Stimulated activated CD8-positive, alpha-beta memory T cell treated with anti-CD3 and anti-CD28 coated beads, Interleukin-2, amount 100 ng/mL, for 1 hour (primary cell): ENCODE measurements at regions not wholly inside any gene's neighbourhood (a gene's known extent, or its start where the extent isn't known, plus 50 kb on each side); places are given as distances from the start of the nearest gene placed in this dataset.

ENCODE experiments used
- DNase-seq, 2 donors: peaks; one replicate each; pipeline ENCODE4 v3.0.0-alpha.2; 2020; ENCODE audit warnings: low read depth in 2 of 2

- DNase-seq = no peak
These were observed 96.3 kb upstream of the CSF3R start for GRCh38 chr1:36579039-36579438.

- DNase-seq = no peak
These were observed 93.9 kb upstream of the CSF3R start for GRCh38 chr1:36576551-36577110.

DNA sequence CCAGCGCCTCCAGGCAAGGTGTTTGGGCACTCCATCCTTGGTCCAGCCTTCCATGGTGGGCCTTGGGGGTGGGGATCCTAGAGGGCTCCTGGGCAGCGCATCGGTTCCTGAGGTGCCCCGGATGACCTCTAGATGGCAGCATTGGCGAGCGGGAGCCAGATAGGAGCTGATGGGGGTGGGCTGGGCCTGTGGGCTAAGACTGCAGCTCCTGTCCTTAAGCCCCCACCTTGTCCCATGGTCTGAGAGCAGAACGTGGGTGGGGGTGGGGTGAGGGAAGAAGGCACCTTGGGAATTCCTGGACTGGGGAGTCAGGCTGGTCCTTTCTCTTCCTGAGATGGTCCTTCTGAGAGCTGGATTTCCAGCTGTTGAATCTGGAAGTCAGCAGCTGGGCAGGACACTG is 93.4 kb upstream of the CSF3R start:
- peak in 1 of 2 donors; percentile 21 for DNase-seq

DNA sequence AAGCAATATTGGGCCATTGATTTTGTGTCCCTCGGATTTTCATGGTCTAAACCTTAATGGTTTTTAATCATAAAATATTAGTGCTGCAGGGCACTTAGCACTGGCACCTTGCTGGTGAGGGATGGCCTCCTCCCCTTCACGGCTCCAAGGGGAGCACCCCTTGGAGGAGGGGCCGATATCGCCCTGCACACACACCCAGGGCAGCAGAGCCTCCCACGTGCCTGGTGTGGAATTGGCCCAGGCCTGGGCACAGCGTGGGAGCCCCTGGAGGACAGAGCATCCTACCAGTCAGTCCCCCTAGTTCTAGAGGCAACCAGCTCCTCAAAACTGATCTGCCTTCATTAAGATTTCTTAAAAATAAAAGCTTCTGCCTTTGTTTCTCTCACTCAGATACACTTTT is 90.7 kb upstream of the CSF3R start:
- DNase-seq = no peak

DNA sequence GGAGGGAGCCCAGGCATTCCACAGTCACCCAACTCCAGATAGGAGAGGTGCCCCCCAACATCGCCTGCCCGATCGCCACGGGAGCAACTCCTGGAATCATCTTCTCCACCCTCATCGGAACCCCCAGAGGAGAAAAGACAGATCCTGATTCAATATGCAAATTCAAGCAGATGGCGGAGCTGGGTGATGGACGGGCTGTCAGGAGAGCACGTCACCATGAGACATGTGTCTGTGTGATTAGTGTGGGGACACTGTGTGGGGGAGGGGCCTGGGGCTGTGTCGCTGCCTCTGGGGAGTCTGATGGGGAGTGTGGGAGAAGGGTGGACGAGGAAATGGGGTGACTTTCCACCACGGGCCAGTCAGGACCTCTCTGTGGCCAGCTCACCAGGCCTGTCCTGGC is 90.2 kb upstream of the CSF3R start:
- DNase-seq = no peak

GRCh38 chr1:36572142-36572715 is 89.5 kb upstream of the CSF3R start:
- DNase-seq = no peak

DNA sequence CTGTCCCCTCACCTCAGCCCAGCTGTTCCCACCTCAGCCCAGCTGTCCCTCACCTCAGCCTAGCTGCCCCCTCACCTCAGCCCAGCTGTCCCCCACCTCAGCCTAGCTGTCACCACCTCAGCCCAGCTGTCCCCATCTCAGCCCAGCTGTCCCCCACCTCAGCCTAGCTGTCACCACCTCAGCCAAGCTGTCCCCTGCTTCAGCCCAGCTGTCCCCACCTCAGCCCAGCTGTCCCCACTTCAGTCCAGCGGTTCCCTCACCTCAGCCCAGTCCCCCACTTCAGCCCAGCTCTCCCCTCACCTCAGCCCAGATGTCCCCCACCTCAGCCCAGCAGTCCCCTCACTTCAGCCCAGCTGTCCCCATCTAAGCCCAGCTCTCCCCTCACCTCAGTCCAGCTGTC is 88.4 kb upstream of the CSF3R start:
- no peak for DNase-seq

DNA sequence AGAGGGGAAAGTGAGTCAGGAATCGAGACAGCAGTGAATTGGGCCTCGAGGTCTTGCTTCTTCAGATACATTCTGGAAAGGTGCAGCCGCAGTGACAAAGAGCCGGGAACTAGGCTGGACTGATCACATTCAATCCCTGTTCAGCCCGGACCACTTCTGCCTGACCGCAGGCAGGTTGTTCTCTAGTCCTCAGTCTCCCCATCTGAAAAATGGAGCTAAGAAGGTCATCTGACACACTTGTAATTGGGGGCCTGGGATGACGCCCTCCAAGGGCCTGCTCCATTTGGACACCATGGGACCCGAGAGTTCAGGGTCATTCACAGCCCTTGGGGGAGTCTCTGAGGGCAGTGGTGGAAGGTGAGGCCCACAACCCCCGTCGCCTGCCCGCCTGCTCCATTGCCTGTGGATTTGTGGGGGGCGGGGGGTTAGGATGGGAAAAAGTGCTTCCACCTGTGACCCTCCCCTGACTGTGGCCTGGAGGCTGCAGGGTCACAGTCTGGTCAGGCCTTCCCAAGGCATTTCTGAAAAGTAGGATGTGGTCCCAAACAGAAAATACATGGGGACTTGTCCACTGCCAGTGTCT is 87.9 kb upstream of the CSF3R start:
- DNase-seq = no peak

DNA sequence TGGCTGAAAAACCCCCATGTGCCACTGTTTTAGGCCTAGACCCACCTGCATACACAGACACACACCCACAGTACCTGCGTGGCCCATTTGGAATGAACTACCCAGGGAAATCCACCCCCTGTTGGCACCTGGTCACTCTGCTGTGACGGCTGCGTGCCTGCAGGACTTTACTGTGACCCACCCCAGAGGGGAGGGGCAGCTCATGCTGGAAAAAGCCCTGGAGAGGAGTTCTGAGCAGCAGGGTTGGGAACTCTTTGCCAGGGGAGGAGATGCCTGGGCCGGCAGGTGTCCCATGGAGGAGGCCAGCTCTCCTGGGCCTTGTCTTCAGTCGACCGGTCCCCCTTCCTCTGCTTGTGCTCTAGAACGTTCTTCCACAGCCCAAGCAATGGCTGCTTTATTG is 87.3 kb upstream of the CSF3R start:
- DNase-seq = no peak

DNA sequence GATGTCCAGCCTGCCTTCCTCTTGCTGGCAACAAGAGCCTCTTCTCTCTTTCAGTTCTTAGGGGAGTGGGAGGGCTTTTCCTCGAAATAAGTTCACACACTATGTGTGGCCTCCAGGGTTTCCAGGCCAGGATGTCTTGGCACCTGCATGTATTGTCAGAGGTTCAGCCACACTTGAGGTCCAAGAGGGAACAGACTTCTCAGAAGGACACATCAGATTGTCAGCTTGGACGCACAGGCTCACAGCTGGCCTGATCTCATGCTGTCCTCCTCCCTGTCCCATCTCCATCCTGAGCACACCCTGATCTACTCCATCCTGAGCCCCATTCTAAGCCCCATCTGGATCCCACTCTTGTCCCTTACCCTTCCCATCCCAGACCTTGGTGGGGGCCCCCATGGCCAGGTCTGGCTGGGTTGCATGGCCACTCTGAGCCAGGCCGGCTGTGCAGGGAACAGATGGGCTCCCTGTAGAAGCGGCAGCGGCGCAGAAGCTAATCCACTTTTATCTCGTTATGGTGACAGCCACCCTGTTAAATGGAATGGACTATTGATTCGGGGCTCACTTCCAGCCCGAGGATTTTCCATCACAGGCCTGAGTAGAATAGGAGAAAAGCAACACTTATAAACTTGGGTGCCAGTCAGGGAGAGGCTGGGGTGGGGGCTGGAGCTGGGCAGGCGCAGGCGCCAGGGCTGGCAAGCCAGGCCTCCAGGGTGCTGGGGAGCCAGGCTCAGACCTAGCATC is 85.1 kb upstream of the CSF3R start:
- no peak for DNase-seq

GRCh38 chr1:36565576-36566501 is 83.1 kb upstream of the CSF3R start:
- DNase-seq = no peak

- DNase-seq = no peak
These were observed 79.5 kb upstream of the CSF3R start for GRCh38 chr1:36562181-36562685.

DNA sequence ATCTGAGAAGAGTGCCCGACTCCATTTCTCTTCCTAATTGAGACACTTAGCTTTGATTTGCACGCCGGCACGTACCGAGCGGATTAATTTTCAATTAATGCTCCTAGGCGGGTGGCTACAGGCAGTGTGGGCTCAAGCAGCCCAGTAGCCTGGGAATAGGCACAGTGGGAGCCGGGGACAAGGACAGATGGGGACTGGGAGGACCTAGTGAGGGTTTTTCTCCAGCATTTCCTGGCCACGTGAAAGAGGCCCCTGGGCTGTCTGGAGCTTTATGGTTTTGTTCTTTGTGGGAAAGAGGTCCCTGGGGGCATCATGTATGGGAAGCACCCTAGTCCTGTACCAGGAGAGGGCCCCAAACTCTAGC is 78.6 kb upstream of the CSF3R start:
- no peak for DNase-seq

- no peak for DNase-seq
These were observed 78.1 kb upstream of the CSF3R start for GRCh38 chr1:36560621-36561360.

DNA sequence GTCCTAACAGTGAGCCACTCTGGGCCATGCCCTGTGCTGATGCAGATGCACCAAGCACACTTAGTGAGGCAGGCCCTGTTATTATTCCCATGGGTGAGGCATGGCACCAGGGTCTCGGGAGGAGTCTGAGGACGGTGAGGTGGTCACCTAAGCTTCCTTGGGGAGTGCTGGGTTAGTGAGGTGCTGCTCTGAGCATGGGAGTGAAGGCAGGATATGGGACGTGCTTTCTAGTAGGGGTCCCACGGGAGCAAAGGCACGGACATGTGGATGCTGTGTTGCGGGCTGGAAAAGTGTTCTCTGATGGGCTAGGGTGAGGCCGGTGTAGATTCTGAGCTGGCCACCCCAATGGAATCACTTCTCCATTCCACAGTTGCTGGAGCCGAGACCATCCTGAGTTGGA is 77.5 kb upstream of the CSF3R start:
- no peak for DNase-seq

DNA sequence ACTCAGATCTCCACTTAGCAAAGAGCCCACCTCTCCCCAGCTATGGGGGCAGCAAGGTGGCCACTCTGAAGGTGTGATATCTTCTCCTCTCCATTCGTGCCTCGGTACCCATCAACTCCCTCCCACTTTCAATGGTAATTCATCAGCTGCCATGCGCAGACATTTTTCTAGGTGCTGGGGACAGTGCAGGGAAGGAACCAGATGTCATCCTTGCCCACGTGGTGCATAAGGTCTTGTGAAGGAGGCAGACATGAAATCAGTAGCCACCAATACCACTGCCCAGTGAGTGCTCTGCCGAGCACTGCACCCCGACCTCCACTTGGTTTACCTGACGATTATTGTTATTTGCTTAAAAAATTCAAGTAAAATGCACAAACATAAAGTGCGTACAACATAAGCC is 76.3 kb upstream of the CSF3R start:
- no peak for DNase-seq

DNA sequence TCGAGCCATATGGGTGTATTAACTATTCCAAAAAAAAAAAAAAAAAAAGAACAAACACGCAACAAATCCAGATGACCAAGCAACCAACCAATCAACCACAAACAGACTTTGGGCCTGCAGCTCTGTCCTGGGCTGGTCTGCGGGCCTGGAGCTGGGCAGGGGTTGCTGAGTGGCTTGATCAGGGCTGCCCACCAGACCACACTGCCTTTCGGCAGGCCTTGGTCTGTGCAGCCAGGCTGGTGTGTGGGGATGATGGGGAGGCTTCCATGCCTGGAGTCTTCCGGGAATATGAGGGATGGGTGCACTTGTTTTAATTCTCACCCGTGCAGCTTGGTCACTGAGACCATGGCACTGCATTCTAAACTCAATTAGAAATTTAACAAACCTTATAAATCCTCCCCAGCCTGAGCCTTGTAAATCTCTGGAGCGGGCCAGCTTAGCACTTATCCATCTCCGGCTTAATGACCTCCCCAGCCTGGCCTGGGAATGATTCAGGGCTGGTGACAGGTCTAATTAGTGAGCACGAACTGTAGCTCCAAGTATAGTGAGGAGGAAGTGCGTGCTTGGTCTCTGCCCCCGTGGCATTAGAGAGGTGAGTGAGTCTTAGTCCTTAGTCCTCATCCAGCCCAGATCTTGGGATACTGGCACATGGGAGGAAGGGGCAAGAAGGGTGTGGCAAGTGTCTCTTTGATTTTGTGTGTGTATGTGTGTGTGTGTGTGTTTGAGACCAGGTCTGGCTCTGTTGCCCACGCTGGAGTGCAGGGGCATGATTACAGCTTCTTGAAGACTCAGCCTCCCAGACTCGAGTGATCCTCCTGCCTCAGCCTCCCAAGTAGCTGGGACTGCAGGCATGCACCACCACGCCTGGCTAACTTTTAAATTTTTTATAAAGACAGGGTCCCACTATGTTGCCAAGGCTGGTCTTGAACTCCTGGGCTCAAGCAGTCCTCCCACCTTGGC is 74.6 kb upstream of the CSF3R start:
- DNase-seq = no peak

DNA sequence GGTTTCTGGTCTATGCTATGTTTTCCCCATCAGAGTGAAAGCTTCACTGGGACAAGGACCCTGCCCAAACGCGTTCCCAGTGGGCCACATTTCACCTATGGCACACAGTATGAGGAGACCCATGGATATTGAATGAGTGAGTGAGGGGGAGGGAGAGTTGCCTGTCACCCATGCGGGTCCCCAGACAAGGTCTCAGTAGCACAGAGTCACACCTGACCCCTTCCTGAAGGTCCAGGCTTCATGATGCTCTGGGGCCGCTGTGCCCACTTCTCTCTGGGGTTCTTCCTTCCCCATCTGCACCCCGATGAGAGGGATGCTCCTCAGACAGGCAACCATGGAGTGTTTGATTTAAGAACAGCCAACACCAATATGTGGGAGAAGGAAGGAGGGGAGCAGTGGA is 72.3 kb upstream of the CSF3R start:
- DNase-seq = no peak

GRCh38 chr1:36554323-36554628 is 71.6 kb upstream of the CSF3R start:
- DNase-seq = no peak

DNA sequence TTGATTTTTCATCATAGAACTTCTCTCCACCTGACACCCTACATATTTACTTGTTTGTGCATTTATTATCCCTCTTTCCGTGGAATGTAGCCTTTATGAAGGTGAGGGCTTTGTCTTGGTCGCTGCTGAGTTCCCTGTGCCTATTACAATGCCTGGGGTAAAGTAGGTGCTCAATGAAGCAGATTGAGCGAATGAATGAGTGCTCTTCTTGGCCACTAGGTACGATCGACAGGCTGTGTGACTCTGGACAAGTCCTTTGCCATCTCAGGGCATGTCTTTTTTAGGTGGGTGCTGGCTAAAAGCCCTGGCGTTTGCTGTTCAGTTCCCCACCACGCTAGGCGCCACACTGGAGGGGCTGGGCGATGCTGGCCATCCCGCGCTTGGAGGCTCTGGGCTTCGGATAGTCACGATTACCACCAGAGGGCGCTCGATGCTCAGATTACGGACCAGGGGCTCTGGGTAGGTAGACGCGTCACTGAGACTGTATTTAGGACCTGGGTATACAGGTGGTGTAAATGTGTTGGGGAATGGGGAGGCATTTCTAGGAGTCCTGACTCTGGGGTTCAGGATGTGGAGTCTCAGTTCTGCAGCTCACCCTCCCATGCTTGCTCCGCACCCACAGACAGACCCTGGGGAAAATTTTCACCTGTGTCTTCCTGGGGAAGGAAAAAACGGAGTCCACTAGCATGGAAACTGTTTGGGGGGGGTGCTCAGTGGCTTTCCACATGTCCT is 71.0 kb upstream of the CSF3R start:
- DNase-seq = peak; percentile 21 to 30
